GM18519 (cell line): ENCODE measurements at regions not wholly inside any gene's neighbourhood (a gene's known extent, or its start where the extent isn't known, plus 50 kb on each side); places are given as distances from the start of the nearest gene placed in this dataset.
"Not testable (repeated sequence)": the region's sequence is repeated elsewhere in the genome, so short reads cannot be mapped to it uniquely, and the experiment has no call there.

Source experiments
- ATAC-seq: cut with Tn5 transposase; IDR thresholded peaks from one replicate; pipeline ENCODE4 v1.9.1; 2021; ENCODE audit warnings: mild to moderate bottlenecking, moderate library complexity; ENCODE audit not compliant: unreplicated experiment, low FRiP score

GRCh38 chr14:85921241-85921640, 391.3 kb downstream of the FLRT2 start:
- ATAC-seq = no peak

GRCh38 chr14:85917716-85918115, 387.8 kb downstream of the FLRT2 start:
- ATAC-seq = no peak

GRCh38 chr14:85915711-85916110, 385.8 kb downstream of the FLRT2 start:
- ATAC-seq = no peak

- ATAC-seq = no peak
Observed at GRCh38 chr14:85912141-85912540, 382.2 kb downstream of the FLRT2 start.

- no peak for ATAC-seq
Observed at GRCh38 chr14:85911044-85911443, 381.1 kb downstream of the FLRT2 start.

- ATAC-seq = no peak
Observed at GRCh38 chr14:85909581-85909980, 379.6 kb downstream of the FLRT2 start.

GRCh38 chr14:85907536-85907935, 377.6 kb downstream of the FLRT2 start:
- ATAC-seq = no peak

- no peak for ATAC-seq
Observed at GRCh38 chr14:85897808-85898207, 367.9 kb downstream of the FLRT2 start.

GRCh38 chr14:85895603-85896002, 365.7 kb downstream of the FLRT2 start:
- no peak for ATAC-seq

GRCh38 chr14:85892251-85892650, 362.3 kb downstream of the FLRT2 start:
- no peak for ATAC-seq

GRCh38 chr14:85883966-85884365, 354.0 kb downstream of the FLRT2 start:
- no peak for ATAC-seq

- no peak for ATAC-seq
Observed at GRCh38 chr14:85883101-85883500, 353.2 kb downstream of the FLRT2 start.

- ATAC-seq = no peak
Observed at GRCh38 chr14:85881935-85882334, 352.0 kb downstream of the FLRT2 start.

- no peak for ATAC-seq
Observed at GRCh38 chr14:85878874-85879273, 348.9 kb downstream of the FLRT2 start.

- no peak for ATAC-seq
Observed at GRCh38 chr14:85873006-85873405, 343.1 kb downstream of the FLRT2 start.

- ATAC-seq = no peak
Observed at GRCh38 chr14:85867450-85867849, 337.5 kb downstream of the FLRT2 start.

GRCh38 chr14:85865701-85866100, 335.8 kb downstream of the FLRT2 start:
- no peak for ATAC-seq

GRCh38 chr14:85858634-85859033, 328.7 kb downstream of the FLRT2 start:
- ATAC-seq = no peak

- ATAC-seq = no peak
Observed at GRCh38 chr14:85856430-85856829, 326.5 kb downstream of the FLRT2 start.

GRCh38 chr14:85853996-85854526, 324.1 kb downstream of the FLRT2 start:
- no peak for ATAC-seq

- no peak for ATAC-seq
Observed at GRCh38 chr14:85852906-85853305, 323.0 kb downstream of the FLRT2 start.

- ATAC-seq = not testable (repeated sequence)
Observed at GRCh38 chr14:85852123-85852522, 322.2 kb downstream of the FLRT2 start.

- not testable (repeated sequence) for ATAC-seq
Observed at GRCh38 chr14:85830549-85830948, 300.6 kb downstream of the FLRT2 start.
